HG02943 (cell line): ENCODE measurements at regions not wholly inside any gene's neighbourhood (a gene's known extent, or its start where the extent isn't known, plus 50 kb on each side); places are given as distances from the start of the nearest gene placed in this dataset.
"Not testable (repeated sequence)": the region's sequence is repeated elsewhere in the genome, so short reads cannot be mapped to it uniquely, and the experiment has no call there.

Experiments used
- ATAC-seq: cut with Tn5 transposase; IDR thresholded peaks from one replicate; pipeline ENCODE4 v1.9.1; 2021; ENCODE audit warnings: mild to moderate bottlenecking, low read depth, moderate library complexity; ENCODE audit not compliant: unreplicated experiment

DNA sequence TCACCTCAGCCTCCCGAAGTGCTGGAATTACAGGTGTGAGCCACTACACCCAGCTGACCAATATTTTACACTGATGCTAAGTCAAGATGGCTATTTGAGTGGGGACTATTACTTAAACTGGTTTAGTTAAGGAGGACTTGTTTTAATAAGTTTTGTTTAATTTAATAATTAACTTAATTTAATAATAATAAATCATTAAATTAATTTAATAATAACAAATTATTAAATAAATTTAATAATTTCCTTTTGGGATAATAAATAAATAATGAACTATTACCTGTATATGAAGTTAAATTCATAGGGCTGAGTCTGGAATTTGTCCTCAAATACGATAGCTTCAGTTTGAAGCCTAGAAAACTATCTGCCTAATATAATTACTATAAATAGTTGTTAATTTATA is 665.1 kb upstream of the COX7C start:
- ATAC-seq: no peak

DNA sequence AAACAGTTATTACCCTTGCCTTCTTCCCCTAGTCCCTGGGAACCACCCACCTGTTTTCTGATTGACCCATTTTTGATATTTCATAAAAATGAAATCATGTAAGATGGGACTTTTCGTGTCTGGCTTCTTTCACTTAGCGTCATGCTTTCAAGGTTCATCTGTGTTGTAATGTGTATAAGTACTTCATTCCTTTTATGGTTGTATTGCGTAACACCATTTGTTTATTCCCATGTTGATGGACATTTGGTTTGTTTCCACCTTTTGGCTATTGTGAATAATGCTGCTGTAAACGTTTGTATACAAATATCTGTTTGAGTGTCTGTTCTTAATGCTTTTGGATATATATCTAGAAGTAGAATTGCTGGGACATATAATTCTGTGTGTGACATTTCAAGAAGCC is 650.1 kb upstream of the COX7C start:
- no peak for ATAC-seq

DNA sequence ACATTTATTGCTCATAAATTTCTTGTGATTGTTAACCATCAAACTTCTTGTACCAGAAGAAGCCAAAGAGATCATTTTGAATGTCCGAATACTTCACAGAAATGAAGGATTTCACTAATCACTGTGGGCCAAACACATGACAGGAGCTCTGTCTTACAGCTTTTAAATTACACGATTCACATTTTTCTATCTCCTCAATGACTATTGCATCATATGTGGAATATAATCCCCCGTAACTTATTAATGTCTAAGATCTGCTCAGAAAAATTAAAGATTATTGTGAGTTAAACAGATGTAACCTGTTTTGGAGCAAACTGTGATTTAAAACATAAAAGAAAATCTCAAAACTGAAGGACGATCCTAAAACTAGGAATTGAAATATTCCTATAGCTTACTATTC is 645.2 kb upstream of the COX7C start:
- no peak for ATAC-seq

DNA sequence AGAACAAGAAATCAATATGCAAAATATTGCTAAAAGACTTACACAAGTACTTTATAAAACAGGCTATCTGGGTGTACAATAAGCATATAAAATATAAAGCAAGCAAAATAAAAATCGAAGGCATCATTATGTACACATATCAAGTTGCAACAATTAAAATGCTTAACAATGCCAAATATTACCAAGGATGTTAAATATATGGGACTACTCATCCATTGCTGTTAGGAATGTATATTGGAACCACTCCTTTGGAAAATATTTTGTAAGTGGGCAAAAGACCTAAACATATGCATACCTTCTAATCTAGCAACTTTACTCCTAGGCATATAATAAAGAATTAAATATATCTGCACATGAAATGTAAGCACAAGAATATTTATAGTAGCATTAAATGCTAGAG is 632.6 kb upstream of the COX7C start:
- ATAC-seq: no peak

DNA sequence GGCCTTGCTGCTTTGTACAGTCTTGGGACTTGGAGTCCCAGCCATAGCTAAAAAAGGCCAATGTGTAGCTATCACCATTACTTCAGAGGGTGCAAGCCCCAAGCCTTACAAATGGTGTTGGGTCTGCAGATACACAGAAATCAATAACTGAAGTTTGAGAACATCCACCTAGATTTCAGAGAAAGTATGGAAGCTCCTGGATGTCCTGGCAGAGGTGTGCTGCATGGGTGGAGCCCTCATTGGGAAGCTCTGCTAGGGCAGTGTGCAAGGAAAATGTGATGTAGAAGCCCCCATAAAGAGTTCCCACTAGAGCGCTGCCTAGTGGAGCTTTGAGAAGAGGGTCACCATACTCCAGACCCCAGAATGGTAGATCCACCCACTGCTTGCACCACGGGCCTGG is 626.7 kb upstream of the COX7C start:
- ATAC-seq: no peak

DNA sequence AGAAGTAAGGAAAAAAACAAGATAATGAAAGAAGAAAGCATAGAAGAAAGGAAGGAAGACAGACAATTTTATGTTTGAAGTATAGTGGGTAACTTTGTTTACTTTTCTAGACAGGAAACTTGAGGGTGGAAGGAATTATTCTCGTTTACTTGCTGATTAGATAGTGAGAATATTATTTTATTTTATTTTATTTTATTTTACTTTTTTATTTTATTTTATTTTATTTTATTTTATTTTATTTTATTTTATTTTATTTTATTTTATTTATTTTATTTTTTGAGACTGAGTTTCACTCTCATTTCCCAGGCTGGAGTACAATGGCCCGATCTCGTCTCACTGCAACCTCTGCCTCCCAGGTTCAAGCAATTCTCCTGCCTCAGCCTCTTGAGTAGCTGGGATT is 623.1 kb upstream of the COX7C start:
- not testable (repeated sequence) for ATAC-seq

DNA sequence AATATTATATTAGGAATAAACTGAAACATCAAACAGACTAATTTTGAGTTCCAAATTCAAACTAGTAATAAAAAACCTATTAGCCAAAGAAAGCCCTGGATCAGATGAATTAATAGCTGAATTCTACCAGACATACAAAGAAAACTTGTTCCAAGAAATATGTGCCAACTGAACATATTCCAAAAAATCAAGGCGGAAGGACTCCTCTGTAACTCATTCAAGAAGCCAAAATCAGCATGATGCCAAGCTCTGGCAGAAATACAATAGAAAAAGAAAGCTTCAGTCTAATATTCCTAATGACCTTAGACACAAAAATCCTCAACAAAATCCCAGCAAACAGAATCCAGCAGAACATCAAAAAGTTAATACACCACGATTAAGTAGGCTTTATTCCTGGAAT is 619.1 kb upstream of the COX7C start:
- ATAC-seq: no peak

DNA sequence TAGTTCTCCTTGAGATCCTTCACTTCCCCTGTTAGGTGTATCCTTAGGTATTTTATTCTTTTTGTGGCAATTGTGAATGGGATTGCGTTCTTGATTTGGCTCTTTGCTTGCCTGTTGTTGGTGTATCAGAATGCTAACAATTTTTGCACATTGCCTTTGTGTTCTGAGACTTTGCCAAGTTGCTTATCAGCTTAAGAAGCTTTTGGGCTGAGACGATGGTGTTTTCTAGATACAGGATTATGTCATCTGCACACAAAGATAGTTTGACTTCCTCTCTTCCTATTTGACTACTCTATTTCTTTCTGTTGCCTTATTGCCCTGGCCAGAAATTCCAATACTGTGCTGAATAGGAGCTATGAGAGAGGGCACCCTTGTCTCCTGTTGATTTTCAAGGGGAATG is 609.4 kb upstream of the COX7C start:
- ATAC-seq: no peak

DNA sequence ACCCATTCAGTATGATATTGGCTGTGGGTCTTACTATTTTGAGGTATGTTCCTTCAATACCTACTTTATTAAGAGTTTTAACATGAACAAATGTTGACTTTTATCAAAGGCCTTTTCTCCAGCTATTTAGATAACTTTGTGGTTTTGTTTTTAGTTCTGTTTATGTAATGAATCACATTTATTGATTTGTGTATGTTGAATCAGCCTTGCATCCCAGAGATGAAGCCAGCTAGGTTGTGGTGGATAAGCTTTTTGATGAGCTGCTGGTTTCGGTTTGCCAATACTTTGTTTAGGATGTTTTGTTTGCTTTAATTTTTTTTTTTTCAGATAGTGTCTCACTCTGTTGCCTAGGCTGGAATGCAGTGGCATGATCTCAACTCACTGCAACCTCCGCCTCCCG is 609.0 kb upstream of the COX7C start:
- no peak for ATAC-seq

DNA sequence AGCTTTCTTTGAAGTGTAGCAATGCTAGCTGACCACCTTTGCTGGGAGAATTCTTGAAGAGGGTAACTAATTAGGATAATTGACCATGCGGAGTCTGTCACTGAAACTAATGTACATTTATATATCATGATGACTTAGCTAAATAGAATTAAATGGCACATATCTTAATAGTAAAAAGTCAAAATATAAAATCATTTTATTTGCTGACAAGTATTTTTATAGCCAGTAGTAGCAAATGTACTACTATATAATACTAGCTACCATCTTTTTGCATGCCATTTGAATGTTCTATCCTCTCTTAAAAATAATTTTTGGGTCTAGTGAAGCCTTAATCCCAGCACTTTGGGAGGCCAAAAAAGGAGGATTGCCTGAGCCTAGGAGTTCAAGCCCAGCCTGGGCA is 605.8 kb upstream of the COX7C start:
- no peak for ATAC-seq

DNA sequence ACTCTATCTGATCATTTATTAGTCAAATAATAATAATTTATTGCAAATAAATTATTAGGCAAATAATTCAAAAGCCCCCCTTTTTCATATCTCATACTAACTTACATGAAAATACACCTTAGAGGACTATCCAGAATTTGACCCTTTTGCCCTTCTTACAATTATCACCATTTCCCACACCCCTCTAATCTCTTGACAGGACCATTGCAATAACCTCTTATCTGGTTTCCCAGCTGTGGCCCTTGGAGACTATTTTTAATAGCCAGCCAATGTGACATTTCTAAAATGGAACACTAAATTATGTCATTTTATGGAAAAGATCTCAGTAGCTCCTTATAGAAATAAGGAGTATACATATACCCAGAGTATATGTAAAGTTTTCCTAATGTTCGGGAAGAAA is 588.4 kb upstream of the COX7C start:
- ATAC-seq: no peak

DNA sequence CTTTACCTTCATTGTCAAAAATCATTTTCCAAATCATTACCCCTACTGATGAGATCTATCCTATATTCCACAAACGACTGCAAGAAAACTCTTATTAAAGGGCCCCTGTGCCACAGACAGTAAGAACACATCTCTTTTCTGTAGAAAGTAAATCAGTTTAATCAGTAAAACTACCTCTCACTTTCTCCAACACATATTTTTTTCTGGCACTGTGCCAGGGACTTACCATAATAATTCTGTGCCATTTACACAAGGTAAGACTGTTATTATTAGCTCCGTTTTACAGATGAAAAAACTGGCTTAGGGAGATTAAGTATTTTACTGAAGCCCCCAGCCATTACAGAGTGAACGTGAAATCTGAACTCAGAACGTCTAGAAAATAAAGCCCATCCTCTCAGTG is 587.0 kb upstream of the COX7C start:
- no peak for ATAC-seq

DNA sequence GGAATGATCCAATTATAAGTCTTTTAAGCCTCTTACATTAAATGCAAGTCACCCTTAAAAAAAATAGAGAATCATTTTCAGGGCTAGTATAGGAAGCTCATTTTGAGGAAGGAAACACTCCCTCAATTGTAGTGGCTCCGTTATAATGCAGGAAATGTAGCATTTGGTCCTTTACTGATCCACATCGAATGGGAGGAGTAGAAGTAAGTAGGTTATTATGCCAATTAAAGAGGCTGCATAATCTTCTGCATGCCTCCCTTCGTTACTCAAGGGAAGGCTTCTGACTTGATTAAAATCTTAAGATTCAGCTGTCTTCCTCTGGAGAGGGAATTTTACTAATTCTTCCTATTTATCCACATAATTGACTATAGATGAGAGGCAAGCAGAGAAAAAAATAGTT is 579.2 kb upstream of the COX7C start:
- no peak for ATAC-seq

DNA sequence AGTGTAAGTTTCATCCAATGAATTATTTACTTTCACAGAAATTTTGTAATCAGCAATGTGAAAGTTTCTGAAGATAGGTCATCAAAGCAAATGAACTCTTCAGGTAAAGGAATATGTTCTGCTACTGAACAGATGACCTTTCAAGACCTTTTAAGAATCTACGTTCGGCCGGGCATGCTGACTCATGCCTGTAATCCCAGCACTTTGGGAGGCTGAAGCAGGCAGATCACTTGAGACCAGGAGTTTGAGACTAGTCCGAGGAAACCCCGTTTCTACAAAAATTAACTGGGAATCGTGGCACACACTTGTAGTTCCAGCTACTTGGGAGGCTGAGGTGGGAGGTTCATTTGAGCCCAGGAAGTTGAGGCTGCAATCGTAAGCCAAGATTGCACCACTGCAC is 578.4 kb upstream of the COX7C start:
- no peak for ATAC-seq

DNA sequence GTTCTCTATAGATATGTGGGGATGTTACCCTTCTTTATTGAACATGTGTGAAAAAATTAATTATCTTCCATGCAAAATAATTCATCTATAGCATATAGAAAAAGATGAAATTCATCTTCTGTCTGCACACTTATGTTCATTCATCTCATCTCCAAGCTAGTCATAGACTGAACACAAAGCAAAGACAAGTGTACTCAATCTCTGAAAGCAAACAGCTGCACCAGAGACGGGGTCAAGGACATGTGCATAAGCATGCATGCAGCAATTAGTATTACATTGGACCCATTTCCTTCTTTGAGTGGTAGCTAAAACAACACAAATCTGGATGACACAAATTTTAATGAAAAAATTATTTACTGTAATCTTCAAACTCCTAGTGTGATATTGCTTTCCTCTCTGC is 547.0 kb upstream of the COX7C start:
- ATAC-seq: no peak

DNA sequence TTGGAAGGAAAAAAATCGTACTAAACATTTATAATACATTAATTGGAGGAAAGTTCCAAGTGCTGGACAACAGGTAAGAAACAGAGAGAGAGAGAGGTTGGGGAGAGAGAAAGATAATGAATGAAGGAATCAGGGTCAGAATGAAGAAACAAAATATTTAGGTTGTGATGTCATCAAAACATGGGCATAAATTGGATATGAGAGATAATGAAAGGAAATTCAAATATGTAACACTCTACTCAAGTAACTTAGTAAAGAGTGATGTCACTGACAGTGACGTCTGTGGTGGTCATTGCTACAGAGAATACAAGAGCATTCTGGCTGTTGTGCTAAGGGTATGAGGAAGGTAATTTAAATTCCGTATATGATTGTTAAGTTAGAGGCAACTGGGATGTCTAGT is 543.4 kb upstream of the COX7C start:
- no peak for ATAC-seq

DNA sequence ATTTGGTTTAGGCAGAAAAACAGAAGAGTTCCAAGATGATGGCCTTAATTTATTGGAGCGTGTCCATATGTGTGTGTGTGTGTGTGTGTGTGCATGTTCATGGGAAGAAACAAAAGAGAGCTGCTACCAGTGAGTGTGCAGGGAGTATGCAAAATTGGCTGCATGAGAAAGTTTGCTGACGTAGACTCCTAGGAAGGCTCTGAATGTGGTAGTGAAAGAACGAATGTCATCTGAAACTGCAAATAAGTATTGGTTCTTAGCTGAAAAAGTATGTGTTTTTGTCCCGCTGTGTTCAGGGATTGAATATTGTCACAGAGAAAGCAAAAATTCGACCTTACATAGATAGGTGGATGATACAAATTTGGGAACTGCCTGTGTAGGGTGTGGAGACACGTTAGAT is 542.6 kb upstream of the COX7C start:
- ATAC-seq: no peak

DNA sequence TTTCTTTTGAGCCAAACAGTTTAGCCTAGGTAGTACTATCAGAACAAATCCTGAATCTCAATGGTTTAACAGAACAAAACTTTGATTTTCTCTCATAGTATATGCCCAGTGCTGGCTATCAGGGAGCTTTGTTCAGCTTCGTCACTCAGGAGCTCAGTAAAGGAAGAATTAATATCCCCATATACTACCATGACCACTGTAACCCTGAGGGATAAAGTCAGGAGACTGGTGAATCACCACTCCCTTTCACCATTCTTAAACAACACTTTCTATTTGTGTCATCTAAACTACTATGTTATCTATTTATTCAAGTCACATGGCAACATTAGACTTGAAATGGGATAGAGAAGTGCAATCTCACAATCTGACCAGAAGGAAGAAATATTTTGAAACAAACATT is 522.6 kb upstream of the COX7C start:
- no peak for ATAC-seq

DNA sequence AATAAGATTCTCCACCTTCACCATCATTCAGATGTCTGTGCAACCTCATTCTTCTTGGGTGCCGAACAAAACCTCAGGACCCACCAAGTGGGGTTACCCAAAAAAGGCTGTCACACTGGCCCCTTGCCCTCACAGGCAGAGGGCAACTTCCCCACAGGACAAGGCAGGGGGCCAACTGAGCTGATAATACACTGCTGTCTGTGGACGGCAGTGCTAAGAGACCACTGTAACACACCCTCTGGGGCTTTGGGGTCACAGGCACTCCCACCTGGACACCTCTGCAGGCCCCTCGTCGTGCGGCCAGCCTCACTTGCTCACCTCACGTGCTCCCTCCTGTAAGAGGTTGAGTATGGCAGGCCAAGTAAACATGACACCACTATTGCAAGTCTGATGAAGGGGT is 515.8 kb upstream of the COX7C start:
- no peak for ATAC-seq

DNA sequence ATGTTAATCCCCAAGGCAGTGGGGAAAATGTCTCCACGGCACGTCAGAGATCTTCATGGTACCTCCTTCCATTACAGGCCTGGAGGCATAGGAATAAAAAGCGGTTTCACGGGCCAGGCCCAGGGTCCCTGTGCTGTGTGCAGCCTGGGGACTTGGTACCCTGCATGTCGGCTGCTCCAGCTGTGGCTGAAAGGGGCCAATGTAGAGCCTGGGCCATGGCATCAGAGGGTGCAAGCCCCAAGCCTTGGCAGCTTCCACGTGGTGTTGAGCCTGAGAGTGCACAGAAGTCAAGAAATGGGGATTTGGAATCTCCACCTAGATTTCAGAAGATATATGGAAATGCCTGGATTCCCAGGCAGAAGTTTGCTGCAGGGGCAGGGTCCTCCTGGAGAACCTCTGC is 508.9 kb upstream of the COX7C start:
- ATAC-seq: no peak

DNA sequence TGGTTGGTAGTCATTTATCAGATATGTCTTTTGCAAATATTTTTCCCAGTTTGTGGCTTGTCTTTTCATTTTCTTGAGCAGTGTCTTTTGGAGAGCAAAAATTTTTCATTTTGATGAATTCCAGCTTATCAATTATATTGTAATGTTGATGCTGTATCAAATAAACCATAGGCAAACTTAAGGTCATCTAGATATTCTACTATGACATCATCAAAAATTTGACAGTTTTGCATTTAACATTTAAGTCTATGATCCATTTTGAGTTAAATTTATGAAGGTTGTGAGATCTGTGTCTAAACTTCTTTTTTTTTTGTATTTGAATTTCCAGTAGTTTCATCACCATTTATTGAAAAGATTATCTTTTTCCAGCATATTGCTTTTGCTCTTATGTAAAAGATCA is 505.5 kb upstream of the COX7C start:
- ATAC-seq: no peak

DNA sequence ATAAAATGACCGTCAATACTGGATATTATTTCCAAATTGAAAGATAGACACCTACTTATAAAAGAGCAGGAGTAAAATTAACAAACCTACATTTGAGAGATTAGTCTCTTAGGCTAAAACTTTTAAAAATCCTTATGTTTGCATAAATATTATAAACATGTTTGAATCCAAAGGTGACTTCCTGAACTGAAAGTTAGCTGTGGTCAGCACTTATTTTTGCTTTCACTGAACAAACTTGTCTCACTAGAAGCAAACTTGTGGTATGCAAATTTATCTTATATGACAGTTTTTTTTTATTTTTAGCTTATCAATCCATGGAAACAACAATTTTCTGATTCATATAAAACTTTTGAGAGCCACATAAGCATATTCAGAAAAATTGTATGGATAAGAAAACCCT is 502.6 kb upstream of the COX7C start:
- ATAC-seq: no peak

DNA sequence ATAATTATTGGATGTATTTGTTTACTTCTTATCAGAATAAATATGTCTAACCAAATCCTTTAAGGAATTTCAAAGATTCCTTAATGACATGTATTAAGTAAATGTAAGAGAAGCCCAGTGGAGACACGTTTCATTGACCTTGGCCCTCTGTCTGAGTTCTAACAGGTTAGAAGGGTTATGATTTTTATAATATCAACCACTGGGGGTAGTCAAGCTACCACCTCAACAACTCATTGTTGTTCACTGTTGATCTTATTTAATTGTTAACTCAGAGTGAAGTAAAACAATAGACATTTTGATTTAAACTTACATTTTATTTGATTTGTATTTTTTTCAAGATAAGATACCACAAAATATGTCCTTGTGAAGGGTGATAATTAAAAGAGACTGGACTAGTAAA is 499.2 kb upstream of the COX7C start:
- no peak for ATAC-seq

DNA sequence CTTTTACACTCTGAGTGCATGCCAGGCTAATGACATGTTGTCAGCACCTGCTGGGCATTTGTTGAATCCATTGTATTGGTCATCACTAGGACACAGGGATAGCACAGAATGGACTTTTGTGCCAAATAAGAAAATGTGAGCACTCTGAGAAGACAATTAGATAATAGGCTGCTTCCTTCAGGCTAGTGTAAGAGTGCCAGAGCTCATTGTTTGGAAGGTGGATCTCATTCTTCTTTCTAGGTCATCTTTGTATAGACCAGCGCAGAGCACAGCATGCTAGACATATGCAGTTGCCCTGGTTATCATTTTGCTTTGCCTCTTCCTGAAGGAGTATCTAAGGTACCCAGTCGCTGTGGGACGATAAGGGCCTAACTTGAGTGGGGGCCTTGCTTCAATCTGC is 493.4 kb upstream of the COX7C start:
- no peak for ATAC-seq
